ENCODE measurements at regions not wholly inside any gene's neighbourhood (a gene's known extent, or its start where the extent isn't known, plus 50 kb on each side); places are given as distances from the start of the nearest gene placed in this dataset.

DNA sequence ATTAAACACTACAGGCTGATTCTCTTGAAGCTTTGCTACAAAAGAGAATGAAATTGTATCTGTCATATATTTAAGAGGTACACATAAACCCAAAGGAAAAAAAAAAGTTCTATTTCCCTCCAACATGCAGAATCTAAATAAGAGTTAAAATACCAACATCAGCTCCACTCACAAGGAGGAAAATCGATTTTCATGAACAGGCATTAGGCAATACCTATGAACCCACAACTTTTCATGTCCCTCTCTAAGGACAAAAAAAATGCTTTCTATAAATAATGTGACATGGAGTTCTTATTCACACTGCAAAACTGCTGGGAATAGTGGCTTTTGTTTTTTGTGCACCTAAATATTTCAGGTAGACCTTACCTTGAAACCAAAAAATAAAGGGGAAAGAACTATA lies 192.5 kb downstream of the KLF12 start:
- TF ChIP-seq, protein P1, sequence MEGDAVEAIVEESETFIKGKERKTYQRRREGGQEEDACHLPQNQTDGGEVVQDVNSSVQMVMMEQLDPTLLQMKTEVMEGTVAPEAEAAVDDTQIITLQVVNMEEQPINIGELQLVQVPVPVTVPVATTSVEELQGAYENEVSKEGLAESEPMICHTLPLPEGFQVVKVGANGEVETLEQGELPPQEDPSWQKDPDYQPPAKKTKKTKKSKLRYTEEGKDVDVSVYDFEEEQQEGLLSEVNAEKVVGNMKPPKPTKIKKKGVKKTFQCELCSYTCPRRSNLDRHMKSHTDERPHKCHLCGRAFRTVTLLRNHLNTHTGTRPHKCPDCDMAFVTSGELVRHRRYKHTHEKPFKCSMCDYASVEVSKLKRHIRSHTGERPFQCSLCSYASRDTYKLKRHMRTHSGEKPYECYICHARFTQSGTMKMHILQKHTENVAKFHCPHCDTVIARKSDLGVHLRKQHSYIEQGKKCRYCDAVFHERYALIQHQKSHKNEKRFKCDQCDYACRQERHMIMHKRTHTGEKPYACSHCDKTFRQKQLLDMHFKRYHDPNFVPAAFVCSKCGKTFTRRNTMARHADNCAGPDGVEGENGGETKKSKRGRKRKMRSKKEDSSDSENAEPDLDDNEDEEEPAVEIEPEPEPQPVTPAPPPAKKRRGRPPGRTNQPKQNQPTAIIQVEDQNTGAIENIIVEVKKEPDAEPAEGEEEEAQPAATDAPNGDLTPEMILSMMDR (IDR thresholded peaks at IDR 0.05), result no peak
- no peak for TF ChIP-seq POLR2A (IDR thresholded peaks at IDR 0.05)
